Epithelial cell of proximal tubule (primary cell): ENCODE measurements at regions not wholly inside any gene's neighbourhood (a gene's known extent, or its start where the extent isn't known, plus 50 kb on each side); places are given as distances from the start of the nearest gene placed in this dataset.
A peak's percentile ranks its signal among the peaks of the same experiment; 100 is the strongest.

Source experiments
- DNase-seq: peaks from one replicate; pipeline ENCODE4 v3.0.0-alpha.2; 2011; ENCODE audit warnings: low read depth
- H3K4me3 ChIP-seq: 2 replicates; pipeline ENCODE4 v1.5.1; 2011; ENCODE audit warnings: low read depth, mild to moderate bottlenecking, low read length
- TF ChIP-seq, protein P1 (sequence below): conservative IDR thresholded peaks from 2 replicates; pipeline ENCODE4 v1.5.1; 2012; ENCODE audit warnings: low read depth, mild to moderate bottlenecking, low read length

DNA sequence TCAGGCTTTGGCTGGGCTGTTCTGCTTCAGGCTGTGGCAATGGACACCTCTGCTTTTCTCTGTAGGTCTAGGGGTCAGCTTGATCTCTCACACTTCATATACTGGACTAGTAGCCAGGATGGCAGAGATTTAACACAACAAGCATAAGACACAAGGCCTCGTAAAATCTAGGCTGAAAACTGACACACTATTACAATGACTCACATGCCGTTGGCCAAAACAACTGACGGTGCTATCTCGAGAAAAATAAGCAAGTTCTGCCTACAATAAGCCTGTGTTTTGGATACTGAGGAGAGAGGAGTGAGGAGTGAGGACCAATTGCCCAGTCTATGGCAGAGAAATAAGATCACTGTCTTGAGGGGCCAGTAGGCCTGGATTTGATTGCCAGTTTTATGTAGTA lies 840.7 kb upstream of the ADAMTS5 start:
- TF ChIP-seq, protein P1, sequence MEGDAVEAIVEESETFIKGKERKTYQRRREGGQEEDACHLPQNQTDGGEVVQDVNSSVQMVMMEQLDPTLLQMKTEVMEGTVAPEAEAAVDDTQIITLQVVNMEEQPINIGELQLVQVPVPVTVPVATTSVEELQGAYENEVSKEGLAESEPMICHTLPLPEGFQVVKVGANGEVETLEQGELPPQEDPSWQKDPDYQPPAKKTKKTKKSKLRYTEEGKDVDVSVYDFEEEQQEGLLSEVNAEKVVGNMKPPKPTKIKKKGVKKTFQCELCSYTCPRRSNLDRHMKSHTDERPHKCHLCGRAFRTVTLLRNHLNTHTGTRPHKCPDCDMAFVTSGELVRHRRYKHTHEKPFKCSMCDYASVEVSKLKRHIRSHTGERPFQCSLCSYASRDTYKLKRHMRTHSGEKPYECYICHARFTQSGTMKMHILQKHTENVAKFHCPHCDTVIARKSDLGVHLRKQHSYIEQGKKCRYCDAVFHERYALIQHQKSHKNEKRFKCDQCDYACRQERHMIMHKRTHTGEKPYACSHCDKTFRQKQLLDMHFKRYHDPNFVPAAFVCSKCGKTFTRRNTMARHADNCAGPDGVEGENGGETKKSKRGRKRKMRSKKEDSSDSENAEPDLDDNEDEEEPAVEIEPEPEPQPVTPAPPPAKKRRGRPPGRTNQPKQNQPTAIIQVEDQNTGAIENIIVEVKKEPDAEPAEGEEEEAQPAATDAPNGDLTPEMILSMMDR = no peak
- H3K4me3 ChIP-seq = no peak overlapping the region
- no peak for DNase-seq

DNA sequence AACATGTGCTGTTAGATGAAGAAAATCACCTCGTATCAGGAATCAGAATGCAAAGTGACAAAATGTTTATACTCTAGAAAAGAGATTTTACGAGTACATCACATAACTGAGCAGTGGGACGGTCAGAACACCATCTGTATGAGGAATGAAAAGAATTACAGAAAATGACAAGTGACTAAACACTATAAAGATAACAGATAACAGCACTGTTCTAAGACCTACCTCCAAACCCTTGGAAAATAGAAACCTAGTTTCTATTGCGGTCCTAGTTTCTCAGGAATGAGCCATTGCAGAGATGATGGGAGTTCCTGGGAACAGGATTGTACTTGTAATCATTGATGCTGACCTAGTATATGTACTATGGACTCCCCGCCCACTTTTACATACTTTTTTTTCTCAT lies 839.4 kb upstream of the ADAMTS5 start:
- TF ChIP-seq, protein P1 = no peak
- DNase-seq = no peak

DNA sequence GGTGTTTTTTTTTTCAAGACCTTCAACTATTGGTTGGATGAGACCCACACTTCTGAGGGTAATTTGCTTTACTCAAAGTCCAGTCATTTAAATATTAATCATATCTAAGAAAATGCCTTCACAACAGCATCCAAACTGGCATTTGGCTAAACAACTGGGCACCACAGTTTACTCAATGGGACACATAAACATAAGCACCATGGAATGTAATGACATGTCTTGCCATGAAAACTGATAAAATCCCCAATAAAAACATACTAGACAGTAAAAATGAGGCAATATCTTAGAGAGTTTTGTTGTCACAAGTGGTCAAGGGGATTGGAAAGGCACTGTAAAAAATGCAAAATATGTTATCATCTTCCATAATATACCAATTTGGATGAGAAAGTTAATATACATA lies 838.8 kb upstream of the ADAMTS5 start:
- TF ChIP-seq, protein P1 = no peak
- no peak overlapping the region for H3K4me3 ChIP-seq
- DNase-seq = no peak

More for the DNA sequence above, 839.4 kb upstream of the ADAMTS5 start:
- H3K4me3 ChIP-seq = no peak overlapping the region

DNA sequence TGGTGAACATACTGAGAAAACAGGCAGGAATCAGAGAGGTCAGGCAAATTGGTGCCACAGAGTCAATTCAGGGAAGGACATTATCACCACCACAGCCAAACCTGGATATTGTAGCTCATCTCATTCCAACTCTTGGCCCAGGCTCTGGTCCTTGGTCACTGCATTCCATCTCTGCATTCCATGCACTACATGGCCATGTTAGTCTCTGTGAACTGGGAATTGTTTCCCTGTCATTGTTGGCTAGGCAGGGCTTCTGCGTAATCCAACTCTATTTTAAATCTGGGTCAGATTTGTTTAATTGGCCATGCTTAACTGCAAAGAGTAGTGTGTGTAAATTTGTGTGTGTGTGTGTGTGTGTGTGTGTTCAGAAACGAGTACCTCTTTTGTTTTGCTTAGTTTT lies 837.6 kb upstream of the ADAMTS5 start:
- TF ChIP-seq, protein P1 = no peak
- no peak for DNase-seq
- H3K4me3 ChIP-seq = no peak overlapping the region

DNA sequence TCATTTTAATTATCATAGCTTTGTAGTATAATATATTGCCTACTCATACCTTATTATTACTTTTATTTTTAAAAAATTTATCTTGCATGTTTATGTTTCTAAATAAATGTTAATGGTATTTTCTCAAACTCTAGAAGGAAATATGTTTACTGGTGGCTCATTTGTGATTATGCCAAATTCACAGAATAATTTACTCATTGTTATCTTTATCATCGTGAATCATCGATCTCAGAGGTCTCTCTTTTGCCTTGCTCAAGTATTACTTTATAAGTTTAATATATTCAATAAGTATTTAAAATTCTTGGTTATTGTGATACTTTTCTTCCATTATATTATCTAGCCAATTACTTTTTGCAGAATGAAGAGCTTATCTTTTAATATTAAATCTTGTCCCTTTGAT lies 836.7 kb upstream of the ADAMTS5 start:
- no peak for DNase-seq

DNA sequence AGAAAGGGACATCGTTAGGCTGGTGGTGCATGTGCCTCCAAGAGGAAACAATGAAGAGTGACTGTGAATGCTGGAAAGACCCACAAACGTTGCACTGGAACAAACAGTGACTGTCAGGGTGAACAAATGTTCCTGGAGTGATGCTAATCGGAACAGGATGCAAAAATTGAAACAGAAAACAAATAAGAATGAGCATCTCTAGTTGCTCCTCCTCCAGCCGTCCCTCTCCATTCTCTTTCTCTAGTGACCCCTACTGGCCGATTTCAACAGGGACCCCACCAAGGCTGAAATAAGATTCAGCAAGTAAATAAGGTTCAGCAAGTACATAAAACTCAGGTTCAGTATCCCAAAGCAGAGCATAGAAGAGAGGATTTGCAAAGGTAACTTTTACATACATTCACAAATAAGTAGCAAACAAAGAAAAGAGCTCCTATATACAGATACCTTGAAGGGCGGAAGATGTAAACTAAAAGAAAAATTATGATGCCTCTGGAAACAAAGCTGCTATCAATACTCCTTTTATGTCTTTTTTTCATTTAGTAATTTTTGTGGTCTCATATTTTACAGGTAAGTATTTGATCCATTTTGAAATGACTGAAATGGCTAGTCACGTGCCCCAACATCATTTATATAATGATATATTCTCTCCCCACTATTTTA lies 836.1 kb upstream of the ADAMTS5 start:
- no peak for DNase-seq
- H3K4me3 ChIP-seq = no peak overlapping the region
- TF ChIP-seq, protein P1 = peak; percentile 93

More for the DNA sequence above, 836.7 kb upstream of the ADAMTS5 start:
- no peak overlapping the region for H3K4me3 ChIP-seq
- TF ChIP-seq, protein P1 = no peak

DNA sequence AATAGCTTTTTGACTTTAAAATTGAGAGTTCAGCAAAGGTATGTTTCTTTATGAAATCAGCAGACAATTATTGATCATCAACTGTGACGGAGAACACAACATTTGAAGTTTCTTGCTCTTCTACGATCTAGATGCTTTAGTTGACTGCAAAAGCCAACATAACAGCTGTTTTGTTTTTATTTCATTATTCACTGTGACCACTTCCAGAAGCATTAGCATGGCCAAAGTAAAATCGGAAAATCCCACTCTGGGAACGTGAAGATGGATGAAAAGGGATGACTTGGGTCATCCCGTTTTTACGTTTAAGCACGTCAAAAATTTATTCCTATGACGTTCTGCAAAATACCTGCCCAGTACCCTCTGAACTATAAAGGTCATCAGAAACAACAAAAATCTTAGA lies 833.0 kb upstream of the ADAMTS5 start:
- TF ChIP-seq, protein P1 = no peak
- H3K4me3 ChIP-seq = no peak overlapping the region
- no peak for DNase-seq
